GM12873 (cell line): ENCODE measurements at regions not wholly inside any gene's neighbourhood (a gene's known extent, or its start where the extent isn't known, plus 50 kb on each side); places are given as distances from the start of the nearest gene placed in this dataset.

Source experiments
- TF ChIP-seq, protein P1 (sequence below): IDR thresholded peaks from 2 replicates; pipeline ENCODE4 v1.5.1; 2012; ENCODE audit warnings: low read depth, mild to moderate bottlenecking, moderate library complexity, low read length, control low read depth; ENCODE audit not compliant: insufficient read depth; ENCODE audit errors: missing control alignments

DNA sequence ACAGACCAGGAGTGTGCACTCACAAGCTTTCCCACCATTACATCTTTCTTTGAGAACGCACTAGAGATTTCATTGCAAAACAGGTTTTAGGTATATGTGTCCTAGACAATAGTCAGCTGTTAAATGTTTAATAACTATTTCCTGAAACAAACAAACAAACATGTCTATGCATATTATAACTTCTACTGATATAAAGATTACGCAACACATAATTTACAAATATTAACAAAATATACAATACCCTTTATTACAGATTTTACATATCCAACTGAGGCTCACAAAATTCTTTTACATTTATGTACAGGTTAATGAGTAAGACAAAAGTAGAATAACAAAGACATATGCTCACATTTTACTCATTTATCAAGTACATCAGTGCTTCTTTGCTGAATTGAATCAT is 1554.0 kb upstream of the PCDH10 start:
- TF ChIP-seq, protein P1, sequence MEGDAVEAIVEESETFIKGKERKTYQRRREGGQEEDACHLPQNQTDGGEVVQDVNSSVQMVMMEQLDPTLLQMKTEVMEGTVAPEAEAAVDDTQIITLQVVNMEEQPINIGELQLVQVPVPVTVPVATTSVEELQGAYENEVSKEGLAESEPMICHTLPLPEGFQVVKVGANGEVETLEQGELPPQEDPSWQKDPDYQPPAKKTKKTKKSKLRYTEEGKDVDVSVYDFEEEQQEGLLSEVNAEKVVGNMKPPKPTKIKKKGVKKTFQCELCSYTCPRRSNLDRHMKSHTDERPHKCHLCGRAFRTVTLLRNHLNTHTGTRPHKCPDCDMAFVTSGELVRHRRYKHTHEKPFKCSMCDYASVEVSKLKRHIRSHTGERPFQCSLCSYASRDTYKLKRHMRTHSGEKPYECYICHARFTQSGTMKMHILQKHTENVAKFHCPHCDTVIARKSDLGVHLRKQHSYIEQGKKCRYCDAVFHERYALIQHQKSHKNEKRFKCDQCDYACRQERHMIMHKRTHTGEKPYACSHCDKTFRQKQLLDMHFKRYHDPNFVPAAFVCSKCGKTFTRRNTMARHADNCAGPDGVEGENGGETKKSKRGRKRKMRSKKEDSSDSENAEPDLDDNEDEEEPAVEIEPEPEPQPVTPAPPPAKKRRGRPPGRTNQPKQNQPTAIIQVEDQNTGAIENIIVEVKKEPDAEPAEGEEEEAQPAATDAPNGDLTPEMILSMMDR = no peak

DNA sequence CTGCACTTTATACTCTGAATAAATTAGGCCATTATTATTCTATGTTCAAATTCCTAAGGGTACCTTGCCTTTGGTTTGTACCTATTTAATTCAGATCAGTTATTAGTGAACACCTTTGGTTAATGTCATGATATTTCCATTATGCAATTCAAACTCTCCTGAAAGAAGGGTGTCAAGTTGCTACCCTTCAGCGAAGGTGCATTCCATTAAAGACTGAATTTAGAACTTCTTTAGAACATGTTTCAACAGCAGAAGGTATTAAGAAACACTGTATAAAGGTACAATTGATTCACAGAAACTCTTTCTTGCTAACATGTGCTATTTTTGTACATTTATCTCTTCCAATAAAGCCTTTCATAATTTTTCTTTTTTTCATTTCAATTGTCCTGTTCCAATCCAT is 1545.4 kb upstream of the PCDH10 start:
- TF ChIP-seq, protein P1 = no peak

DNA sequence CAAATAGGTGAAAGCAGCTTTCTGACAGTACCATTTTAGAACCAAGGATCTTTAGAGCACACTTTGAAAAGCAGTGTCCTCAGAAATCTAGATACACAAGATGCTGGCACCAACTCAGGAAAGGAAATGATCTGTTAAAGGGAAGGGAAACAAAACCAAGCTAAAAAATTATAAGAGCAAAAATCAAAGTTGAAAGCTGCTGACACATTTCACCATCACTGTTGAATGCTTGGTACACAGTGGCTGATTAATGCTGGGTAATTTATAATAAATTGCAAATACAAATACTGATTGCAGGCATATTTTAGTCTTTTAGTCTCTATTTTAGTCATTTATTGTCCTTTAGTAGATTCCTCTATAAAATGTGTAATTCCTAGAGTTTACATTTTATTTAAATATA is 1540.1 kb upstream of the PCDH10 start:
- TF ChIP-seq, protein P1 = no peak

DNA sequence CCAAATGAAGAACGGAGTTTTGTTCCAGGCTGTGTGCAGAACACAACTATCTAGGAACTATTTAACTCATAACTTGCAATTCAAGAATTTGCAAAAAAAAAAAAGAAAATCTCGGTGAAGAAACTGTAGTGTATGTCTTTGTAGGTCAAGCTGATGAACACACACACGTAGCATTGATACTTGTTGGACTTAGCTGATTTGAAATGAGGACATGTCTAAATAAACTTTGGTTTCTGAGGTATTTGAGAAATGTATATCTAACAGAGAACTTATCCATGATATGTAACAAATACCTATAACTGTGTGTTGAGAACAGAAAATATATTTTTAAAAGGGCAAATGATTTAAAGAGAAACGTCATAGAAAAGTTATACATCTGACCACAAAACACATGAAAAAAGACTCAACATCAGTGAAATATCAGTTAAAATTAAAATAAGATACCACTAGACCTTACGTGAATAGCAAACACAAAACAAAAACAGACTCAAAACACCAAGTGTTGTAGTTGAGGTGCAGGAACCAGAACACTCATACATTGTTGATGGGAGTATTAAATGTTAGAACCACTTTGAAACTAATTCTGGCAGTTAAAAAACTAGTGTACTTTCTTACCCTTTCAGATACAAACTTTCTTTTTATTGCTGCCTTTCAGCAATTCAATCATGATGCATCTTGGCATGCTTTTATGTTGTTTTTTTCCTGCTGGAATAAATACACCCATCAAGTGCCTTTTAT is 1535.8 kb upstream of the PCDH10 start:
- TF ChIP-seq, protein P1 = no peak

DNA sequence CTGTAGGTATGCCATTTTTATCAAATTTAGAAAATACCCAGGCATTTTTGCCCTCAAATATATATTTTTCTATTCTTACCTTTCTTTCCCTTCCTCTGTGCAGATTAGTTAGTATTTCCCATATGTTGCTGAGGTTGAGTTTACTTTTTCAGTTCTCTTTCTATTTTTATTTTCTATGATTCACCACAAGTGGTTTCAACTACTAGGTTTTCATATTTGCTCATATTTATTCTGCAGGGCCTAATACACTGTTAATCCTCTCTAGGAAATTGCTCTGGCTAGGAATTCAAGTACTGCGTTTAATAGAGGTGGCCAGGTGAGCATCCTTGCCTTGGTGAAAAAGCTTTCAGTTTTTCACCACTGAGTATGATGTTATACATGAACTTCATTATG is 1535.3 kb upstream of the PCDH10 start:
- TF ChIP-seq, protein P1 = no peak

DNA sequence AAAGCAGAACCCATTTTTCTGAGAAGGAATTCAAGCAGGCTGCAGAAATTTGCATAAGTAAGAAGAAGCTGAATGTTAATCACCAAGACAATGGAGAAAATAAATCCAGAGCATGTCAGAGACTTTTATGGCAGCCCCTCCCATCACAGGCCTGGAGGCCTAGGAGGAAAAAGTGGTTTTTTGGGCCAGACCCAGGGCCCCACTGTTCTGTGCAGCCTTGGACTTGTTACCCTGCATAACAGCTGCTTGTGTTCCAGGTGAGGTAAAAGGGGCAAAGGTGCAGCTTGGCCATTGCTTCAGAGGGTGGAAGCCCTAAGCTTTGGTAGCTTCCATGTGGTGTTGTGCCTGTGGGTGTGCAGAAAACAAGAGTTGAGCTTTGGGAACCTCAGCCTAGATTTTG is 1516.2 kb upstream of the PCDH10 start:
- TF ChIP-seq, protein P1 = no peak

DNA sequence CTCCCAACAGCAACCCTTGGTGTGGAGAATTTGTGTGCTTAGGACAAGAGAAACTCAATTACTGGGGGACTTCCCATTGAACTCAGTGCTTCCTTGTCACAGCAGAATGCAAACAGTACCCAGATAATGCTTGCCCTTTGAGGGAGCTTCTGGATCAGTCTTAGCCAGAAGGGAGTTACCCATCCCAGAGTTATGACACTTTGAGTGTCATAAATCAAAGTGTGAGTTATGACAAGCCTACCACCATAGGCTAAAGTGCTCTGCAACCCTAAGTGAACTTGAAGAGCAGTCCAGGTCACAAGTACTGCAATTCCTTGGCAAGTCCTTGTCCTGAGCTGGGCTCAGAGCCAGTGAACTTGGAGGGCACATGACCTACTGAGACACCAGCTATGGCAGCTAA is 1513.9 kb upstream of the PCDH10 start:
- TF ChIP-seq, protein P1 = no peak

DNA sequence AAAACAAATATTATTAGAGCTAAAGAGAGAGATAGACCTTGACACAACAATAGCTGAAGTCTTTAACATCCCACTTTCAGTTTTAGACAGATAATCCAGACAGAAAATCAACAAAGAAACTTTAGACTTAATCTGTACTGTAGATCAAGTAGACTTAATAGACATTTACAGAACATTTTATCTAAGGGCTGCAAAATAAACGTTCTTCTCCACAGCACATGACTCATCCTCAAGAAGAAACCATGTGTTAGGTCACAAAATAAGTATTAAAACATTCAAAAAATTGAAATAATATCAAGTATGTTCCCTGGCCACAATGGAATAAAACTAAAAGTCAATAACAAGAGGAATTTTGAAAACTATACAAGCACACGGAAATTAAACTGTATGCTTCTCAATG is 1510.3 kb upstream of the PCDH10 start:
- TF ChIP-seq, protein P1 = no peak
